Pons (tissue), 1 donor: ENCODE measurements at regions not wholly inside any gene's neighbourhood (a gene's known extent, or its start where the extent isn't known, plus 50 kb on each side); places are given as distances from the start of the nearest gene placed in this dataset.

Source experiments
- DNase-seq: peaks from one replicate; pipeline ENCODE4 v3.0.0-alpha.2; 2016; ENCODE audit warnings: low spot score

GRCh38 chr4:114728426-114728825 lies 129.8 kb downstream of the UGT8 start:
- no peak for DNase-seq

- DNase-seq, result peak; percentile 10
Observed at GRCh38 chr4:114729068-114729738, 130.6 kb downstream of the UGT8 start.

GRCh38 chr4:114734594-114734993 lies 136.0 kb downstream of the UGT8 start:
- DNase-seq, result no peak

- no peak for DNase-seq
Observed at GRCh38 chr4:114752391-114753165, 154.0 kb downstream of the UGT8 start.

GRCh38 chr4:114754616-114755015 lies 156.0 kb downstream of the UGT8 start:
- no peak for DNase-seq

- DNase-seq, result peak; percentile 60
Observed at GRCh38 chr4:114758066-114758465, 159.5 kb downstream of the UGT8 start.

- no peak for DNase-seq
Observed at GRCh38 chr4:114768501-114768900, 169.9 kb downstream of the UGT8 start.

GRCh38 chr4:114770624-114771023 lies 172.0 kb downstream of the UGT8 start:
- DNase-seq, result no peak

GRCh38 chr4:114773339-114773738 lies 174.7 kb downstream of the UGT8 start:
- DNase-seq, result no peak
